IMR-90 (cell line): ENCODE measurements at regions not wholly inside any gene's neighbourhood (a gene's known extent, or its start where the extent isn't known, plus 50 kb on each side); places are given as distances from the start of the nearest gene placed in this dataset.

Experiments used
- BHLHE40 ChIP-seq: fragments of 150-350 bp; IDR thresholded peaks from 2 replicates; pipeline ENCODE4 v1.6.1; 2016; ENCODE audit warnings: mild to moderate bottlenecking, low read depth, low read length
- MXI1 ChIP-seq: IDR thresholded peaks from 2 replicates; pipeline ENCODE4 v1.6.1; 2012; ENCODE audit warnings: low read depth, mild to moderate bottlenecking, low read length, moderate library complexity, borderline replicate concordance
- POLR2A ChIP-seq: IDR thresholded peaks from 2 replicates; pipeline ENCODE4 v1.6.1; 2012; ENCODE audit warnings: mild to moderate bottlenecking, low read depth, low read length
- RFX5 ChIP-seq: IDR thresholded peaks from 2 replicates; pipeline ENCODE4 v1.8.0; 2012; ENCODE audit warnings: low read depth, mild to moderate bottlenecking, low read length, moderate library complexity
- SMC3 ChIP-seq: fragments of 150-350 bp; IDR thresholded peaks from 2 replicates; pipeline ENCODE4 v1.6.1; 2016; ENCODE audit warnings: low read depth, mild to moderate bottlenecking, antibody characterized with exemption, low read length, moderate library complexity
- TF ChIP-seq, protein P1 (sequence below): conservative IDR thresholded peaks from 2 replicates; pipeline ENCODE4 v1.5.1; 2012; ENCODE audit warnings: mild to moderate bottlenecking, low read depth, low read length, improper control_type of control experiment

DNA sequence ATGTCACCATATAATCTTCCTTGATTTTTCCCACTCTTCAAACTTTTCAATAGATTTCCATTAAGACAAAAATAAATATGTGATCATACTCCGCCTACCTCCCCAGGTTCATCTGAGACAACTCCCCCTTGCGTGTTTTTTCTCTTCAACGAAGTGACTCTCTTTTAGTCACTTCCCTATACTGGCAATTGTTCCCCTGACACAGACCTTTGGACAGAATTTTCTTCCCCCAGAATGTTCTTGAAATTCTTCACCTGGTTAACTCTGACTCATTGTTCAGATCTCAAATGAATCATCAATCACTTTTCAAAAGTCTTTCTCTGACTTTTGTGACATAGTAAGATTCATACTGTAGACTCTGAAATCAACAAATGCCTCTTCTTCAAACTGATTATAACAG lies 727.3 kb upstream of the LMO3 start:
- TF ChIP-seq, protein P1, sequence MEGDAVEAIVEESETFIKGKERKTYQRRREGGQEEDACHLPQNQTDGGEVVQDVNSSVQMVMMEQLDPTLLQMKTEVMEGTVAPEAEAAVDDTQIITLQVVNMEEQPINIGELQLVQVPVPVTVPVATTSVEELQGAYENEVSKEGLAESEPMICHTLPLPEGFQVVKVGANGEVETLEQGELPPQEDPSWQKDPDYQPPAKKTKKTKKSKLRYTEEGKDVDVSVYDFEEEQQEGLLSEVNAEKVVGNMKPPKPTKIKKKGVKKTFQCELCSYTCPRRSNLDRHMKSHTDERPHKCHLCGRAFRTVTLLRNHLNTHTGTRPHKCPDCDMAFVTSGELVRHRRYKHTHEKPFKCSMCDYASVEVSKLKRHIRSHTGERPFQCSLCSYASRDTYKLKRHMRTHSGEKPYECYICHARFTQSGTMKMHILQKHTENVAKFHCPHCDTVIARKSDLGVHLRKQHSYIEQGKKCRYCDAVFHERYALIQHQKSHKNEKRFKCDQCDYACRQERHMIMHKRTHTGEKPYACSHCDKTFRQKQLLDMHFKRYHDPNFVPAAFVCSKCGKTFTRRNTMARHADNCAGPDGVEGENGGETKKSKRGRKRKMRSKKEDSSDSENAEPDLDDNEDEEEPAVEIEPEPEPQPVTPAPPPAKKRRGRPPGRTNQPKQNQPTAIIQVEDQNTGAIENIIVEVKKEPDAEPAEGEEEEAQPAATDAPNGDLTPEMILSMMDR: no peak
- no peak for TF ChIP-seq MXI1
- no peak for TF ChIP-seq BHLHE40
- no peak for TF ChIP-seq POLR2A
- no peak for TF ChIP-seq RFX5
- TF ChIP-seq SMC3: no peak
